Spleen (tissue), 11 donors: ENCODE measurements at regions not wholly inside any gene's neighbourhood (a gene's known extent, or its start where the extent isn't known, plus 50 kb on each side); places are given as distances from the start of the nearest gene placed in this dataset.

Source experiments
- DNase-seq: peaks from one replicate; pipeline ENCODE4 v3.0.0-alpha.2; 2020
- H3K27ac ChIP-seq, 8 donors: fragments of 200-600 bp; sonication (generic) in 7 of 8; 1 replicate in 4 of 8; 2 replicates in 4 of 8; pipeline versions ENCODE4 v1.5.0 to v1.8.0; 2016 to 2021; ENCODE audit warnings: inconsistent platforms in 4 of 8, mild to moderate bottlenecking in 4 of 8, moderate library complexity in 1 of 8
- H3K27me3 ChIP-seq, 7 donors: fragments of 200-600 bp; sonication (generic) in 6 of 7; replicated peaks in 1 of 7; 1 replicate in 4 of 7; 2 replicates in 3 of 7; pipeline versions ENCODE4 v1.5.0 to v1.8.0; 2016 to 2021; ENCODE audit warnings: inconsistent platforms in 3 of 7, mild to moderate bottlenecking in 1 of 7
- H3K36me3 ChIP-seq, 6 donors: fragments of 200-600 bp; sonication (generic) in 5 of 6; 1 replicate in 4 of 6; 2 replicates in 2 of 6; pipeline versions ENCODE4 v1.5.0 to v1.8.0; 2016 to 2021; ENCODE audit warnings: inconsistent platforms in 2 of 6
- H3K4me1 ChIP-seq, 6 donors: fragments of 200-600 bp; sonication (generic) in 5 of 6; 1 replicate in 3 of 6; 2 replicates in 3 of 6; pipeline versions ENCODE4 v1.5.0 to v1.8.0; 2016 to 2021; ENCODE audit warnings: inconsistent platforms in 3 of 6
- H3K4me3 ChIP-seq, 8 donors: fragments of 200-600 bp; sonication (generic) in 7 of 8; 1 replicate in 4 of 8; 2 replicates in 4 of 8; pipeline versions ENCODE4 v1.5.0 to v1.8.0; 2016 to 2021; ENCODE audit warnings: inconsistent platforms in 4 of 8, mild to moderate bottlenecking in 4 of 8, moderate library complexity in 2 of 8
- H3K9me3 ChIP-seq, 8 donors: fragments of 200-600 bp; sonication (generic) in 7 of 8; 1 replicate in 4 of 8; 2 replicates in 4 of 8; pipeline versions ENCODE4 v1.5.0 to v1.8.0; 2016 to 2021; ENCODE audit warnings: inconsistent platforms in 4 of 8
- POLR2A ChIP-seq, 3 donors: fragments of 450-650 bp; IDR thresholded peaks; one replicate each; pipeline ENCODE4 v1.5.1; 2017; ENCODE audit warnings: antibody characterized with exemption in 3 of 3, mild to moderate bottlenecking in 1 of 3
- POLR2AphosphoS5 ChIP-seq, 3 donors: sonication (generic); formaldehyde crosslinking; IDR thresholded peaks; one replicate each; pipeline ENCODE4 v1.5.1; 2017; ENCODE audit warnings: antibody characterized with exemption in 3 of 3
- WGBS, 5 donors: extraction: QIAGEN DNeasy Blood & Tissue Kit in 3 of 5; methylation state at CpG; one replicate each; pipeline versions ENCODE4 v1.1.5 to v1.1.7; 2013 to 2018; 5-methylcytosine and 5-hydroxymethylcytosine counted together
- intact Hi-C: fragments of 100-400 bp; cut with DNase I; formaldehyde crosslinking; loops from one replicate; pipeline ENCODE4 v1.15.0; 2023; ENCODE audit warnings: low total_unique reads
- TF ChIP-seq, protein P1 (sequence below), 11 experiments: fragments of 200-600 bp in 7 of 11; fragments of 450-650 bp in 4 of 11; sonication (generic) in 4 of 11; IDR thresholded peaks in 8 of 11; conservative IDR thresholded peaks in 3 of 11; 1 replicate in 7 of 11; 2 replicates in 4 of 11; pipeline versions ENCODE4 v1.4.0 to v1.8.0; 2016 to 2021; ENCODE audit warnings: antibody characterized with exemption in 11 of 11, inconsistent platforms in 4 of 11, mild to moderate bottlenecking in 1 of 11
- donor health status: healthy with polysubstance abuse.
- donor health status: DM: no; HTN: no; CAD: no; lungs with moderate emphysema.
- donor health status: DM: no; HTN: no; CAD: no.
- donor health status: Bipolar disorder and iron deficiency.
- donor health status: healthy.
- donor health status: DM: no; HTN: no; CAD: no.
- donor health status: DM: yes; HTN: yes; CAD: no.

DNA sequence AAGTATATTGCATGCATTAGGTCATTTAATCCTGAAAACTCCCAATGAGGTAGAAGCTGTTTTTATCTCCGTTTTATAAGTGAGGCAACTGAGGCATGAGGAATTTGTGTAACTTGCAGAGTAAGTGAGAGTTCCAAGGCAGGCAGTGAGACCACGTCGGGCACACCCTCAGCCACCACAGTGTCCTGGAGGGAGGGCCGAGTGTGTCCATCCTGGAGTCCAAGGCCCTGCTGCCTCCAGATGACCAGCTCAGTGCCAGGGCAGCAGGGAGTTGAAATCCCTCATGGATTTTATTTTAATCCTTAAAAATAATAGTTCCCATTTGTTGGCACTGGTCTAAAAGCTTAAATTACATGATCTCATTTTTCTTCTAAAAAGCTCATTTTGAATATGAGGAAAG, 104.6 kb upstream of the SMIM23 start:
- WGBS, 5 donors = 75 to 90% (median 86%) methylated on average over 4 of the region's 4 CpGs

DNA sequence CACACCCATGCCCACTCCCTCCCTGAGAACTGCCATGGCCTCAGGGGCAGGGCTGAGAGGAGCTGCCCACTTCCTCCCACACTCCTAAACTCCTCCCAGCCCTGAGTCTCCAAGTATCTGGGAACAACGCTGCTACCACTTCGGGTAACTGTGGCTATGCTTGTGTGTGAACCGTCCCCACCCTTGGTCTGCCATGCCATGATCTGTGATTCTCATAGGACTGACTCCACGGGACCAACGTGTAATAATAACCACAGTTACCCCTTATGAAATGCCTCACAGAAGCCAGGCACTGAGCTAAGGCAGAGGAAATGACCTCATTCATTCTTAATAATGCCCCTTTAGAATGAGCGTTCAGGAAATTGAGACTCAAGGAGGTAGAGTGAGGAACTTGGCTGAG, 103.9 kb upstream of the SMIM23 start:
- WGBS, 5 donors = 5 to 11% (median 7%) methylated on average over 6 of the region's 6 CpGs
- DNase-seq = no peak
- no peak for TF ChIP-seq POLR2A (IDR thresholded peaks at IDR 0.05)
- no peak for TF ChIP-seq POLR2AphosphoS5 (IDR thresholded peaks at IDR 0.05)
- TF ChIP-seq, protein P1, sequence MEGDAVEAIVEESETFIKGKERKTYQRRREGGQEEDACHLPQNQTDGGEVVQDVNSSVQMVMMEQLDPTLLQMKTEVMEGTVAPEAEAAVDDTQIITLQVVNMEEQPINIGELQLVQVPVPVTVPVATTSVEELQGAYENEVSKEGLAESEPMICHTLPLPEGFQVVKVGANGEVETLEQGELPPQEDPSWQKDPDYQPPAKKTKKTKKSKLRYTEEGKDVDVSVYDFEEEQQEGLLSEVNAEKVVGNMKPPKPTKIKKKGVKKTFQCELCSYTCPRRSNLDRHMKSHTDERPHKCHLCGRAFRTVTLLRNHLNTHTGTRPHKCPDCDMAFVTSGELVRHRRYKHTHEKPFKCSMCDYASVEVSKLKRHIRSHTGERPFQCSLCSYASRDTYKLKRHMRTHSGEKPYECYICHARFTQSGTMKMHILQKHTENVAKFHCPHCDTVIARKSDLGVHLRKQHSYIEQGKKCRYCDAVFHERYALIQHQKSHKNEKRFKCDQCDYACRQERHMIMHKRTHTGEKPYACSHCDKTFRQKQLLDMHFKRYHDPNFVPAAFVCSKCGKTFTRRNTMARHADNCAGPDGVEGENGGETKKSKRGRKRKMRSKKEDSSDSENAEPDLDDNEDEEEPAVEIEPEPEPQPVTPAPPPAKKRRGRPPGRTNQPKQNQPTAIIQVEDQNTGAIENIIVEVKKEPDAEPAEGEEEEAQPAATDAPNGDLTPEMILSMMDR (IDR thresholded peaks at IDR 0.05 in 8 of 11, conservative IDR thresholded peaks at IDR 0.05 in 3 of 11) = no peak
- Histone ChIP-seq H3K4me3 (no peak overlapping the region), H3K4me1 (peaks cover 0 to 4% (median 0%) of the 10 kb centered on the region in 6 donors), H3K27me3 (peaks cover 0 to 37% (median 0%) of the 10 kb centered on the region in 7 donors), H3K9me3 (no peaks in the 10 kb centered on the region), H3K27ac (no peak overlapping the region), H3K36me3 (no peaks in the 10 kb centered on the region)
- intact Hi-C loops = no loop called here

More for the DNA sequence above, 104.6 kb upstream of the SMIM23 start:
- Histone ChIP-seq H3K27me3 (peaks cover 0 to 37% (median 0%) of the 10 kb centered on the region in 7 donors), H3K36me3 (no peaks in the 10 kb centered on the region), H3K27ac (no peak overlapping the region), H3K9me3 (no peaks in the 10 kb centered on the region), H3K4me1 (peaks cover 0 to 4% (median 0%) of the 10 kb centered on the region in 6 donors), H3K4me3 (no peak overlapping the region)
- DNase-seq = no peak
- TF ChIP-seq POLR2AphosphoS5 (IDR thresholded peaks at IDR 0.05) (no peak), POLR2A (IDR thresholded peaks at IDR 0.05) (no peak)
- TF ChIP-seq, protein P1 (IDR thresholded peaks at IDR 0.05 in 8 of 11, conservative IDR thresholded peaks at IDR 0.05 in 3 of 11) = no peak
- intact Hi-C loops = no loop called here

DNA sequence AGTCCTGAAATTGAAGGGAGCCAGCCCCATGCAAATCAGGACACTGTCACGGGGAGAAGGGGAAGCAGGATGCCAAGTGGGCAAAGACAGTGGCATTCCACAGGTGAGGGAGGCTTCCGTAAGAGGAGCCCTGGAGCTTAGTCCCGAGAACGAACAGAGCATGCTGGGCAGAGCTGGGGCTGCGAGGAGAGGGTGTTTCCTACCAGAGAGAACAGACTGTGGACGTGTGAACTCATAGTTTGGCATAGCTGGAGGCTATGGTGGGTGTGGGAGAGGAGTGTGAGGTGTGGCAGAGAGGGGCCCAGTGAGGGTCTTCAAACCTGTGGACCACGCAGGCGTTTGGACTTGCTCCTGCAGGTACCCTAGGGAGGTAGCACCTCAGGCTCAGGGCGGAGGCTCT, 102.8 kb upstream of the SMIM23 start:
- Histone ChIP-seq H3K4me3 (no peak overlapping the region), H3K36me3 (no peaks in the 10 kb centered on the region), H3K27me3 (peaks cover 0 to 37% (median 0%) of the 10 kb centered on the region in 7 donors), H3K27ac (no peak overlapping the region), H3K9me3 (no peaks in the 10 kb centered on the region), H3K4me1 (peaks cover 0 to 4% (median 0%) of the 10 kb centered on the region in 6 donors)
- no peak for DNase-seq
- 81 to 94% (median 89%) methylated on average over 9 of the region's 9 CpGs for WGBS, 5 donors
- intact Hi-C loops = no loop called here
- TF ChIP-seq POLR2AphosphoS5 (IDR thresholded peaks at IDR 0.05) = no peak
- no peak for TF ChIP-seq POLR2A (IDR thresholded peaks at IDR 0.05)
- TF ChIP-seq, protein P1 (IDR thresholded peaks at IDR 0.05 in 8 of 11, conservative IDR thresholded peaks at IDR 0.05 in 3 of 11) = no peak

DNA sequence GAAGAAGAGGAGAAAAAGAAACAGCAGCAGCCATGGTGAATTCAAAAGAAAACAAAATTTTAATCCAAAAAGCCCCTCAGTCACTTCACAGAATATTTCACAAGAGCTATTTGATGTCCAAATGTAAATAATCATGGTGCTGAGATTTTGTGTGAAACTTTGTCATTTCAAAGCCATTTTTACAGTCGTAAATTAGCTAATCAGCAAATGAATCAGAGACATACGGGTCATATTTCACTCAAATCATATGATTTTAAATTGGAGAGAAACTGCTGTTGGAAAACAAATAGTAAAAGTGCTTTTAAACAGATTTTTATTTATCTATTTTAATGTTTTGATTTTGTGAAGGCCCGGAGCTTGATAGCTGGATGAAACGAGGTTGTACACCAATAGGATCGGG, 101.4 kb upstream of the SMIM23 start:
- Histone ChIP-seq H3K27ac (no peak overlapping the region), H3K4me3 (no peak overlapping the region), H3K4me1 (peaks cover 0 to 4% (median 0%) of the 10 kb centered on the region in 6 donors), H3K36me3 (no peaks in the 10 kb centered on the region), H3K27me3 (peaks cover 0 to 37% (median 0%) of the 10 kb centered on the region in 7 donors), H3K9me3 (no peaks in the 10 kb centered on the region)
- no peak for DNase-seq
- no peak for TF ChIP-seq POLR2A (IDR thresholded peaks at IDR 0.05)
- no peak for TF ChIP-seq POLR2AphosphoS5 (IDR thresholded peaks at IDR 0.05)
- TF ChIP-seq, protein P1 (IDR thresholded peaks at IDR 0.05 in 8 of 11, conservative IDR thresholded peaks at IDR 0.05 in 3 of 11) = no peak
- intact Hi-C loops = no loop called here
- 87 to 97% (median 93%) methylated on average over 5 of the region's 5 CpGs for WGBS, 5 donors
